ENCODE measurements at regions not wholly inside any gene's neighbourhood (a gene's known extent, or its start where the extent isn't known, plus 50 kb on each side); places are given as distances from the start of the nearest gene placed in this dataset.
"Not testable (repeated sequence)": the region's sequence is repeated elsewhere in the genome, so short reads cannot be mapped to it uniquely, and the experiment has no call there.

DNA sequence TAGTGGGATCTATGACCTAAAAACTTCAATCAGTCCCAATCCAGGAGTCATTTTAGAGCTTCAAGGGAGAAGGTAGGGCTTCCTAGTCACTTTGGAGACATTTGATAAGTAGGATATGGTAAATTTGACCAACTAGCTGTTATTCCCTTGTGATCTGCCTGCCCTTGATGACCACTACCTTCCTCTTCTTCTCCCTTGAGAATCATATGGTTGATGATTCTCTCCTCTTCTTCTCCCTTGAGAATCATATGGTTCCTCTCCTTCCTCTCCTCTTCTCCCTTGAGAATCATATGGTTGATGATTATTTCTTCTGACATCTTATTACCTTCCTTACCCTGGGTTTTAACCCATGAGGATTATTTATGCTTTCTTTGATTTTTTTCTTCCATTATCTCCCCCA, 482.6 kb upstream of the TENM3 start:
- no peak for DNase-seq

DNA sequence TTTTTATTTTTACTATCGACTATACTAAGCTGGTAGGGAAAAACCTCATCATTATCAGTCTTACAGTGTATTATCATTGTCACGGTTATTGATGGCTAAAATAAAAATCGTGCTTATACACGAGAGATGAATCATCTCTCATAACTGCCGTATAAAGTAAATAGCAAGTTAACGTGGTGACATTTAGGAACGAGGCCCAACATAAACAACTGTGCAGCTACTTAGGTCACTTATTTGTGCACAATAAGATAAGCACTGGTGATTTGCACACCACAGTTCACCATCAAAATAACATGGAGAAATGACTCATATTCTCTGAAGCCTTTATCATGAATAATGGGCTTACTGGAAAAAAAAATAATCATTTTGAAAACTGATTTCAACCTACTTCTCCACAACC, 482.0 kb upstream of the TENM3 start:
- DNase-seq: no peak

DNA sequence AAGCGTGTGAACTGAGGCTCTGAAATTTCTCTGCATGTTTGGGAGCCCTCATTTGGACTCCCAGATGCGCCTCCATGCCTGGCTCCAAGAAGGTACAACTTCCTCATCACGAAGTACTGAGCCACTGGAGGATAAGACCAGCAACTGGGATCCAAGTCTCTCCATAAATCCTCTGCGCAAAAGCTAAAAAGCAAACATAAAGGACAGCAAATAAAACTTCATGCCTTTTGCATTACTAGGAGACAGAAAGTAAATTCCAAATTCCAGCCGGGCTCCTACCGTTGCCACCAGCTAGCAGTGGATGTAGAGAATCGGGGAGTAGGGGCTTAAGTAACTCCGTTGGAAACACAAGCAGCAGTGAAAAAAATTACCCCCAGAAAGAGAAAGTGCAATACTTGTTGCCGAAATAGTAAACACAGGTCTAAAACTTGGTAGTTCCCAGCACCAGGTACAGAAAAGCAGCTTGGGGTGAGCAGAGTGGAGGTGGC, 477.1 kb upstream of the TENM3 start:
- DNase-seq: no peak

DNA sequence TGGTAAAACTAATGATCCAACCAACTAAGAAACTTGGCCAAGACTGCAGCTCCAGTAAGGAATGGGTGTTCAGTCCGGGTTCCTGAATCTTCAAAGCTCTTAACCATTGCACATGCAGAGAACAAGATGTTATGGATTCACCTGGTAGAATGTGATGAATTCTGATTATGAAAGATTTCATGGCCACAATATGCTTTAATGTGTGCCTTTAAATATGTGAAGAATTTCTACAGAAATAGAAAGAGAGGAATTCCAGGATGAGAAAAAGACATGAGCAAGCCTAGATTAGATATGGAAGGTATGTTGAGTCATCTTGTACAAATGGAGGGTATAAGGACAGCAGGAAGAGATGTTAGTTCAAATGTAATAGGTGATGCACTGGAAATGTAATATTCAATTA, 472.2 kb upstream of the TENM3 start:
- no peak for DNase-seq

DNA sequence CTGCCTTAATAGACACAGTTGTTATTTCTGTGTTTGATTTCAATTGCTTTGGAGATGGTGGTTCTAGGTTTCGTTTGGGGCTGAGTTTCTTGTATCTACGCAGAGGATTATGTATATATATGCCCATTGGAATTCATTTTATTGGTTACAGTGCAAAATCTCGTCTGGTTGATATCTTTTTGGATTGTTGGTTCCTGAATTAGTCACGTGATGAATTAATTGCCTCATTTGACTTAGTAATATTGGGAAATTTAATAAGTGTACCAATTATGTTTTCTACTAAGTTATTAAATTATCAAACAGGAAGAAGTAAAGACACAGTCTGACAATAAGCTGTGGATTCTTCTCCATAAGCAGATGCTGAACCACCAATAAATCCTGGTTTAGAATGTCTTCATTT, 467.9 kb upstream of the TENM3 start:
- no peak for DNase-seq

DNA sequence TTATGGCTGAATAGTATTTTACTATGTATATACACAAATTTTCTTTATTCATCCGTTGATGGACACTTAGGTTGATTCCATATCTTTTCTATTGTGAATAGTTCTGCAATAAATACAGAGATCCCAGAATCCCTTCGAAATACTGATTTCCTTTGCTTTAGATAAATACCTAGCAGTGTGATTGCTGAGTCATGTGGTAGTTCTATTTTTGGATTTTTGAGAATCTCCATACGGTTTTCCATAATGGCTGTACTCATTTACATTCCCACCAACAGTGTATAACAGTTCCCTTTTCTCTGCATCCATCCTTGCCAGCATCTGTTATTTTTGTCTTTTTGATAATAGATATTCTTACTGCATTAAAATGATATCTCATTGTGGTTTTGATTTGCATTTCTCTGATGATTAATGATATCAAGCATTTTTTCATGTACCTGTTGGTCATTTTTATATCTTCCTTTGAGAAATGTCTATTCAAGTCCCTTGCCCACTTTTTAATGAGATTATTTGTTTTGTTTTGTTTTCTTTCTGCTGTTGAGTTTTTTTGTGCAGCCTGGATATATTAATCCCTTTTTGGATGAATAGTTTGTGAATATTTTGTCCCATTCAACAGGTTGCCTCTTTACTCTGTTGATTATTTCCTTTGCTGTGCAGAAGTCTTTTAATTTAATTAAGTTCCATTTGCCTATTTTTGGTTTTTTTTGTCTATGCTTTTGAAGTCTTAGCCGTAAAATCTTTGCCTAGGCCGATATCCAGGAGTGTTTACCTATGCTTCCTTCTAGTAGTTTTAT, 466.7 kb upstream of the TENM3 start:
- no peak for DNase-seq

DNA sequence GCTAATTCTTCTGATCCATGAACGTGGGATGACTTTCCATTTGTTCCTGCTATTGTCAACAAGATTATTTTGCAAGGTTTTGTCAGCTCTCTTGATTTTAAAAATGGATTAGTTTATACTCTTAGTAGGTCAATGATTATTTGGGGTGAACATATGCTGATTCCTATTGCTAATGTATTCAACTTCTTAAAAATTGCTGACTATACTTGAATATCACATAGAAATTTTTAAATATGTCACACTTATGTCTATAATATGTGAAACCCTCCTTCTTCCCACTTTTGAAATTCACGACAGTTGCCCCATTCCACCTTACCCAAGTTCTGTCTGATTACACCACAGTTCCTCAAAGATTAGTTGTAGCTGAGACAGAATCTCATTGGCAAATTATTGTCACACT, 465.7 kb upstream of the TENM3 start:
- no peak for DNase-seq

DNA sequence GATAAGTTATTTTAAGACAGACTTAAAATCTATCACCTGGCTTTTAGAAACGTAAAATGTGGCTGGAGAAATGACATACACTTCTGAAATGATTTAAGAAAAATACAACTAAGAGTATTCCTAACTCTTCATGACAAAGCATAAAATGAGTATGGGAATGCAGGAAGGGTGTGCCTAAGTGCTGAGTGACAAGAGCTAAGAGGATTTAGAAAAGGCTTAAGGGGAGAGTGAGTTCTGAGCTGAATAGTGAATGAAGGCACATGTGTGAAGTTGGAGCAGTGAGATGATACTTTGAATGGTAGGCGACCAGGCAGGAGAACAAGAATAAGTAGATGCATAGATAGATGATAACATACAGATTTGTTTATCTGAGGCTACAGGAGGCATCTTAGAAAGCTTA, 458.3 kb upstream of the TENM3 start:
- DNase-seq: no peak

DNA sequence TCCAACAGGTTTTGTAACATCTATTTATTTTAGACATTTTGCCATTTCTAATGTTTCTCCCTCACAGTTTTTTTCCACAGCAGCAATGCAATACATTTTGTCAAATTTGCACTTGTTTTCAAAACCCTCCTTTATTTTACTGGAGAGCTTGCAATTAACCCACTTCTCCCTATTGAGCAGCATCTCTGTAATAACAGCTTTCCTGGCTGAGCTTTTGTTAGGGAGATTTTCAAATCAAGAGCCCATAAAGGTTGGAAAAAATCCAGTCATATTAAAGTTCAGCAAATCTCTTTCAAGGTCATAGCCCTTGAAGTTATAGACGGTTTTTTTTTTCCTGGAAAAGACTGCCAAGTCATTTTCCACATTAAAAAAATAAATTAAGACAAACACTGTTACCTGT, 450.6 kb upstream of the TENM3 start:
- no peak for DNase-seq

DNA sequence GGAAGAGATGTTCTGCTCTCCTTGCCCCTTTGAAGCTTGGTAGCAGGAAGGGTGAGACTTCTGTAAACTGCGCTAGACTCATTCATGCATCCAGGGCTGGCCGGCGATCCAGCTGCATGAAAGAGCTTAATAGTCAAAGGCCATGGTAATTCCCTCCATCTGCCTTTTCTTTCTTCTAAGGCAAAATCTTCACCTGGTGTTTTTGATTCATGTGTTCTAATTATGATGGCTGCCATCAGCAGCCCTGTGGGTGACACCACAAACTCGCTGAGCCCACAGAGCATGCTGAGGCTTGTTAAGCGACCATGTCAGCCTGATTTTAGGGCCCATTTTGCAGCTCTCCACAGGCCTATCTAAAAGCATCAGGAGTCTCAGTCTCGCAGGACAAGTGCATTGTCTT, 450.1 kb upstream of the TENM3 start:
- no peak for DNase-seq

DNA sequence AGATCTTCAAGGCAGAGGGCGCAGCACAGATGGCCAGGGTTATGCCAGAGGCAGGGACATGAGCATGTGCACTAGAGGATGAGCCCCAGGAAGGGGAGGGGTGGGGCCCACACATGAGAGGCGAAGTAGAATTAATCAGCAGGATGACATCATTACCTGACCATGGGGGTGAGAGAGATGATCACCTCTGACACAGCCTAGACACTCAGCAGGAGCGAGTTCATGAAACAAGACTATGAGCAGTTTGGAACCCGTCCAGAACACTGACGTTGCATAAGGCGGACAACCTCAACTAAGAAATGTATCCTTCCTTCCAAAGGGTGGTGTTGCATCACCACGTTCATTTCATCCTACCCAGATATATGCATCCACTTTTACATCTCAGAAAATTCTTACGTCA, 446.7 kb upstream of the TENM3 start:
- DNase-seq: no peak

DNA sequence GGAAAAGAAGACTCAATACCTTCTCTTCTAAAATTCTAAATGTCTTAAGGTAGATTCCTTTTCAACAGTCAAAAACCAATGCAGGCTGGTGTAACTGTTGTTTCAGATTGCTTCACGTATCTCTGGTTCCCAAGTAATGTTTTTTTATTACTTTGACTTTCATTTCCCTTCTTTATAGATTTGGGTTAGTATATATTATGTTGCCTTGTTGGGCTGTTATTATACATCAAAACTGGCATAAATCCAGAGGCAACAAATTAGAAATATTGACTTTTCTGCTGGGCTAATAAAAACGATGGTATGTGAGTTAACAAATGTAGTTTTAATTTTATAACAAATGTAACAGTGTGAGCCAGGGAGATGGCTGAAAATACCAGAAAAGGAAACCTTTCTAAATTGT, 444.7 kb upstream of the TENM3 start:
- DNase-seq: no peak

DNA sequence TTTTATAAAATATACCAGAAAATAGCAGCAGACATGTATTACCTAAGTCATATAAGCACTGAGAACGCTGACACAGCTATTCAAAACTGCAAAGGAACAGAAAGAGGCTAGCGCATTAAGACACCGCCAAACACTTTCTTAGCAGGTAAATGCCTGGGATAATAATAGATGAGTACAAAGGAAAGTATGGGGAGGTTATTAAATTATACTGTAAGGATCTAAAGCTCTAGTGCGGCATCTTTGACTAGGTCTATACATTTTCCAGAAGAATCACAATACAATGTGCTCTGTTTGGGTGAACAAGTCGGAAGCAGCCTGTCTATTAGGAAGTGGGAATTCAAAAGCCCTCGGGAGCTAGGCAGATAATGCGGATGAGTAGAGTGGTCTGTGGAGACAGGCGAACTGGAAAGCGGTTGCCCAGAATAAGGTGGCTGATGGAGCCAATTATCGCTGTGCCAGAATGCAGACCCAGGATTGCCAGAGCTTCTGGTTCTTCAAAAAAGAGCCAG, 443.6 kb upstream of the TENM3 start:
- DNase-seq: no peak

DNA sequence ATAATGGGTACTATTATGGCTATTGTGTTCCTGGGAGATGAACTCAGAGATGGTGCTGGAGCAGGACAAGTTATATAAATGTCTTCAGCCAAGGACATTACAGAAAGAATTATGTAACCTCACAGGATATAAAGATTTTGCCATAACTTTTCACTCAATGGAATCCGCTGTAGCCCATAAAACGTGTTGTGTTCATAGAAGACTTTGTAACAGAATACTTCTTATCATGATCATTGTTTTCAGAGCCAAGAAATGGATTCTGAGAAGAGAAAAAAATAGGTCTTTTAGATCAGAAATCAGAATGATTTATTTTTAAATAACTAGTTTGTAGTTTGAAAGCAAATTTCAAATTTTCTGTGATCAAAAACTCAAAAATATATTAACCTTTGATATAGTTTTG, 441.0 kb upstream of the TENM3 start:
- no peak for DNase-seq

DNA sequence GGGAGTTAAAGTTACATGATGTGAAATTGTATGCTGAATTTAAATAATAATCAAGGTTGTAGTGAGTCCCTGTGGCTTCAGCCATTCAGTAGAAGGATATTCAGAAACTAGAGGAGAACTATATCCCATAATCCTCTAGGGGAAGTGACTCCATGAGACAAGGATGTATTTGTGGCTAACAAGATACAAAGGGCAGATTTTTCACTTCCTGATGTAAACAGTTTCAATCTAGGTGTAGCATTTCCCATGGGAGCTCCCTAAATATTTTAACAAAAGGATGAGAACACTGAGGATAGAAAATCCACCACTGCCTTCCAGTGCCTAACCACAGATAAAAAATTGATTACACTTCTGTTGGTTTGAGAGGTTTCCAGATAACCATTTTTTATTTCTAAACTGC, 435.4 kb upstream of the TENM3 start:
- DNase-seq: no peak

DNA sequence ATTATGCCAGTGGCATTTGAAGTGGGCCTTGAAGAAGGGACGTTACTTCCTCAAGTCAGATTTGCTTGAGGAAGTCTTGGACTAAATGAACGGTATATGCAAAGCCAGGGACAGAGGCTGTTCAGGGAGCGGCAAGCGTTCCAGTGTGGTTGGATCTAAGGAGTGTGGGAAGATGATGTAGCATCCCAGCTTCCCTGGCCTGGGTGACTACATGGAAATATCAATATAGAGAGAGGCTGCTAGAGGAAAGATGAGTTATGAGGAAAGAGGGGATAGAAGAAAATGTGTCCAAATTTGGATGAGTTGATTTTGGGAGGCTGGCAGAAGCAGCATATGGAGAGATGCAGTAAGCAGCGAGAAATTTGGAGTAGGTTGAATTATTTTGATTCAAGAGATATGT, 432.5 kb upstream of the TENM3 start:
- no peak for DNase-seq

DNA sequence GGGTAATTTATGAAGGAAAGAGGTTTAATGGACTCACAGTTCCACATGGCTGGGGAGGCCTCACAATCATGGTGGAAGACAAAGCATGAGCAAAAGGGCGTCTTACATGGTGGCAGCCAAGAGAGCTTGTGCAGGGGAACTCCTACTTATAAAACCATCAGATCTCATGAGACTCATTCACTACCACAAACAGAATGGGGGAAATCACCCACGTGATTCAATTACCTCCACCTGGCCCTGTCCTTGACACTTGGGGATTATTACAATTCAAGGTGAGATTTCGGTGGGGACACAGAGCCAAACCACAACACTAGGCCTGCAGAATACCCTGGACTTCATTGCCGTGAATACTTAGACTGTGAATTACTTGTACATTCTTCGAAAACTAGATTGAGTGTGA, 431.7 kb upstream of the TENM3 start:
- DNase-seq: not testable (repeated sequence)

DNA sequence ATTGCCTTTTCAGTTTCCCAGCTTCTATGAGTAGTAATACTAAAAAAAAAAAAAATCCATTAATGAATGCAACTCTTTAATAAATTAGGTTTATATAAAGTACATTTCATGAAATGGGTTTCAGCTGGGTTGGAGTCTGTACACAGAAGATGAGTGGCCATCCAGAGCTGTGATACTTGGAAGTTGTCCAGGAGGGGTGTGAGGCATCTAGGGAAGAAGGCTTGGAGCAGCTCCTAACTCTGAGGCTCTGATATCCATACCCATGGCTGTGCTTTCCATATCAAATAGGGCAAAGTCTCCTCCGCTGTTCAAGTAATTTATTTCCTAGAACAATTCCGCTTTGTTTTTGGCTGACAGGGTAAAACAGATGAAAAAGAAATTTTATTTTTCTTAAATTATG, 423.3 kb upstream of the TENM3 start:
- DNase-seq: no peak

DNA sequence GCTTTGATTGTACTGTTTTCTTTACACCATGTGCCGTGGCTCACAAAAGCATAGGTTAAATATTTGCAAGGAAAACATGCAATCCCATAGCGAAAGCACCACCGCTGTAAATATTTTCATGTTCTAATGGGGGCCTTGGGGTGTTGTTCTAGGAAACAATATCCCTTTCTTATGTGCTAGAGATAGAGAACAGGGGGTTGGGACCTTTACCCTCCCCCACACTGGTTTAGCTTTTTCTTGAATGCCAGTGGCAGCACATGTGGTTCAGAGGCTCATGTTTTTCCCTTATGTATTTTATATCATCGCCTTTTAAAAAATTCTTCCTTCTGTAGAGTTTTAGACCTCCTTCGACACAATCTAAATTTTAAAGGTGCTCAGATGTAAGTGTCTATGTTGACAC, 422.6 kb upstream of the TENM3 start:
- no peak for DNase-seq

DNA sequence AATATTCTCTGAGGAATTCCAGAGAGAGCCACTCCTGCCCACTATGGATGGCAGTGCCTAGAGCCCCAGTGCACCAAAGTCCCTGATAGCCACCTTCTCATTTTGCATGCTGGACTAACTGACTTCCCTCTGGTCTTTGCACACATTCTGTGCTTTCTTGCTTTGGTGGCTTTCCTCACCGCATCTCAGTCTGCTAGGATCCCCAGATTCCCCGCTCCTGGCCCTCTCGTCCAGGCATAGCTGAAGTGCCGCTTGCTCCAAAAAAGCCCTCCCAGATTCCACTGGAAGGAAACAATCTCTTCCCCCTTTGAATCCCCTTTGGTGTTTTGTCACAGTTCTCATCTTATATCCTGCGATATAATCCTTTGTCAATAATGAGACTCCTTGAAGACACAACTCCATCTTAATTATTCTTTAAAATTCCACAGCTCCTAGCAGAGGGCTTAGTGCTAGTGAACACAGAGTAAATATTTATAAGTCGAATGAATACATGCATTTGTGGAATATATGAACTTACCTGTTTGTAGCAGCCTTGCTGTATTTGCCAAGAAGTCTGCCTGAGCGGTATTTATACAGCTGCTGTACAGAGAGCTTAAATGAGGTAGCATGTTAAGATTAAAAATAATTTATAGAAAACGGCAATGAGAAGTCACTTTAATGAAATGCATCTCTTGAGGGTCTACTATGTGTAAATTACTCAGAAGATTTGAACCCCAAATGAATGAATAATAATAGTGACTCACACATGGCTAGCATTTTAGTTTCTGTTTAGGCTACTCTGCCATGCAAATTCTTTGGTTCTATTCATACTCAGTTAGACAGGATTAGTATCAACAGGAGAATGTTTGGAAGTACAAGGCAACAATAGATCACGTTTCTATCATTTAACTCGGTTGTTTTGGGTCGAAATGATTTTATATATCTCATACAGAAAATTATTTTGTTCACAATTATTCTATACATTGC, 421.9 kb upstream of the TENM3 start:
- DNase-seq: no peak

DNA sequence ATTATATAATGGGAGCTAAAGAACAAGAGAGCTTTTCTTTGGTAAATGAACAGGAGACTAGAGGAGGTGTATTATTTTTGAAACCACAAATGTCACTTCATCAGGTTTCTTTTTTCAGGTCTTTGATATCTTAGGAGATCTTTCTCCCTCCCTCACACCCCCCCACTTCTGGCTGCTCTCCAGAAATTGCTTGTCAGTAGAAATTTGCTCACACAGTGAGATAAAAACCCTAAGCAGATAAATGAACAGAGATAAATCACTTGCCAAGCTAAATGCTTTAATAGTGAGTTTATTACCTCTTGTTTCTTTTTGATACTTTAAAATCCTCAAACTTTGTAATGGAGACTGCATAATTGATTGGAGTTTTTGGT, 421.2 kb upstream of the TENM3 start:
- DNase-seq: no peak

DNA sequence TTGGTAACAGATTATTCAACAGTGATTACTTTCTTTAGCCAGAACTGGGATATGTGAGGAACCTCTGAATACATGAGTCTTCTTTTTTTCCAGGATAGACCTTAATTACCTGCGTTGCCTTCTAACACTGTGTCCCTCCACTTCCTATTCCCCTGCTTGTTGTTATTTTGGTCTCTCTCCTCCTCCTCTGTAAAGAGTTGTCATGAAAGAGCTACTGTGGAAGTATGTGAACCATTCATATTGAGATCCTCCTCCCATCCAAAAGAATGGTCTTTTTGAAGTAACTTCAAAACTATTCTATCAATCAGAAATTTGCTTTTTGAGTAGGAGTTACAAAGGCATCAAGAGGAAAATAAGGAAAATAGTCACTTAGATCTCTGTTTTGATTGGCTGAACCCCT, 420.0 kb upstream of the TENM3 start:
- DNase-seq: no peak

DNA sequence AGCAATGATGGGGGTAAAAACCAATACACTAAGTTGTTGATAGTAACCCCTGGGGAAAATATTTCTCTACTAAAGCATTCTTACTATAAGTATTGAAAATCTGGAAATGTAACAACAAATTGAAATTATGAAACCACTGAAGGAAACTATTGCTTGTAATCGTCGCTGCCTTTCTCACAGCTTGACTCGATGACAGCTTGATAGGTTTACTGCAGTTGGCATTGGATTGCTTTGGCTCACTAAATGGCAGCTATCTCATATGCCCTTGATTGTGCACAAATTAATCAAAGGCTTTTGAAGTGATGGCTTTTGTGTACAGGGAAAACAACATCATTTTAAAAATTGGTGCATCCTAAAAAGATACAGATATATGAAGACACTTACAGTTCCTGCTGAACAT, 419.6 kb upstream of the TENM3 start:
- no peak for DNase-seq

DNA sequence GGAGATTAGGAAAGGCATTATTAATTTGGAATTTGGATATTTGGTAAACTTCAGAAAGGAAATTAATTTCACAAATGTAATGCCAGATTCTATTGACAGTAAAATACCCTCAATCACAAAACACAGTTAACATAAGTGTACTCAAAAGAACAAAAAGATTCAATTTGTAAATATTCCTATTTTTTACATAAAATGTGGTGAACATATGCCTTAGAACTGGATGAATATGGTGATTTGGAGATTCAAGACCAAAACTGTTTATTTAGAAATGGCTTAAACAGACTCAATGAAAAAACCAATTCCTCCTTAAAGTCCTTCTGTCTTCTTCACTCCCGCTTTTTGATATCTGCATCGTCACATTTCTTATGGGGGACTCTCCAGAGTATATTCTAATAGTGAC, 417.6 kb upstream of the TENM3 start:
- DNase-seq: no peak
